ENCODE measurements at regions not wholly inside any gene's neighbourhood (a gene's known extent, or its start where the extent isn't known, plus 50 kb on each side); places are given as distances from the start of the nearest gene placed in this dataset.
A peak's percentile ranks its signal among the peaks of the same experiment; 100 is the strongest.

GRCh38 chr22:49305214-49305965, 522.3 kb downstream of the BRD1 start (continued):
- TF ChIP-seq CENPT (CRISPR knock-in tag; IDR thresholded peaks at IDR 0.05; ENCODE audit: low read depth) (no peak), IKZF5 (CRISPR knock-in tag; IDR thresholded peaks at IDR 0.05) (no peak), ZNF687 (CRISPR knock-in tag; IDR thresholded peaks at IDR 0.05) (peak; percentile 30; the same call in 1 of the 2 replicates), ZNF225 (CRISPR knock-in tag; IDR thresholded peaks at IDR 0.05) (0 out of 2 replicates have a peak, but pooled peaks have one; percentile 37), GLMP (CRISPR knock-in tag; IDR thresholded peaks at IDR 0.05; ENCODE audit: borderline replicate concordance) (no peak), ZNF296 (CRISPR knock-in tag; conservative IDR thresholded peaks at IDR 0.05) (no peak), STAG1 (CRISPR knock-in tag; IDR thresholded peaks at IDR 0.05) (peak; percentile 98), ESRRA (CRISPR knock-in tag; IDR thresholded peaks at IDR 0.05; ENCODE audit: low read depth) (no peak), ZBTB2 (CRISPR knock-in tag; IDR thresholded peaks at IDR 0.05; ENCODE audit: low read depth) (no peak), SP2 (CRISPR knock-in tag; IDR thresholded peaks at IDR 0.05) (no peak), SRF (IDR thresholded peaks at IDR 0.05; ENCODE audit: low read depth, low read length) (no peak), TCF7 (IDR thresholded peaks at IDR 0.05; ENCODE audit: low read depth) (no peak), ZNF704 (CRISPR knock-in tag; IDR thresholded peaks at IDR 0.05; ENCODE audit: borderline replicate concordance) (no peak), ZNF749 (CRISPR knock-in tag; IDR thresholded peaks at IDR 0.05; ENCODE audit: borderline replicate concordance) (no peak), ZBTB49 (CRISPR knock-in tag; IDR thresholded peaks at IDR 0.05; ENCODE audit: borderline replicate concordance) (no peak), ETV6 (CRISPR knock-in tag; conservative IDR thresholded peaks at IDR 0.05) (no peak)

Data from HepG2 (cell line).